HG03432 (cell line): ENCODE measurements at regions not wholly inside any gene's neighbourhood (a gene's known extent, or its start where the extent isn't known, plus 50 kb on each side); places are given as distances from the start of the nearest gene placed in this dataset.
"Not testable (repeated sequence)": the region's sequence is repeated elsewhere in the genome, so short reads cannot be mapped to it uniquely, and the experiment has no call there.

Experiments used
- ATAC-seq: cut with Tn5 transposase; IDR thresholded peaks from one replicate; pipeline ENCODE4 v1.9.1; 2021; ENCODE audit warnings: mild to moderate bottlenecking, moderate library complexity; ENCODE audit not compliant: unreplicated experiment

- not testable (repeated sequence) for ATAC-seq
Measured at GRCh38 chr9:61953108-61953507, 763.3 kb downstream of the SPATA31A7 start.

- ATAC-seq, result not testable (repeated sequence)
Measured at GRCh38 chr9:61971635-61972034, 781.8 kb downstream of the SPATA31A7 start.

- ATAC-seq, result not testable (repeated sequence)
Measured at GRCh38 chr9:61974501-61974900, 784.7 kb downstream of the SPATA31A7 start.

GRCh38 chr9:61976318-61976717 lies 786.5 kb downstream of the SPATA31A7 start:
- ATAC-seq, result not testable (repeated sequence)

- not testable (repeated sequence) for ATAC-seq
Measured at GRCh38 chr9:61982727-61983126, 792.9 kb downstream of the SPATA31A7 start.

GRCh38 chr9:61983441-61983840 lies 793.6 kb downstream of the SPATA31A7 start:
- not testable (repeated sequence) for ATAC-seq

- ATAC-seq, result not testable (repeated sequence)
Measured at GRCh38 chr9:61983954-61984353, 794.1 kb downstream of the SPATA31A7 start.

- ATAC-seq, result not testable (repeated sequence)
Measured at GRCh38 chr9:61984513-61984912, 794.7 kb downstream of the SPATA31A7 start.

GRCh38 chr9:61992110-61992509 lies 802.3 kb downstream of the SPATA31A7 start:
- not testable (repeated sequence) for ATAC-seq

- not testable (repeated sequence) for ATAC-seq
Measured at GRCh38 chr9:62032441-62032840, 842.6 kb downstream of the SPATA31A7 start.

- not testable (repeated sequence) for ATAC-seq
Measured at GRCh38 chr9:62038260-62038659, 848.4 kb downstream of the SPATA31A7 start.

- not testable (repeated sequence) for ATAC-seq
Measured at GRCh38 chr9:62058155-62058554, 868.3 kb downstream of the SPATA31A7 start.

GRCh38 chr9:62071043-62071442 lies 881.2 kb downstream of the SPATA31A7 start:
- ATAC-seq, result not testable (repeated sequence)

GRCh38 chr9:62073401-62073800 lies 883.6 kb downstream of the SPATA31A7 start:
- ATAC-seq, result not testable (repeated sequence)

GRCh38 chr9:62084245-62084644 lies 894.4 kb downstream of the SPATA31A7 start:
- not testable (repeated sequence) for ATAC-seq

- not testable (repeated sequence) for ATAC-seq
Measured at GRCh38 chr9:62095714-62096345, 906.0 kb downstream of the SPATA31A7 start.

- ATAC-seq, result peak; percentile 96
Measured at GRCh38 chr9:62110486-62110885, 920.6 kb downstream of the SPATA31A7 start.

GRCh38 chr9:62116951-62117640 lies 927.3 kb downstream of the SPATA31A7 start:
- ATAC-seq, result not testable (repeated sequence)

- not testable (repeated sequence) for ATAC-seq
Measured at GRCh38 chr9:62119656-62120055, 929.8 kb downstream of the SPATA31A7 start.

- not testable (repeated sequence) for ATAC-seq
Measured at GRCh38 chr9:62125631-62126611, 936.1 kb downstream of the SPATA31A7 start.

- ATAC-seq, result not testable (repeated sequence)
Measured at GRCh38 chr9:62135022-62135421, 945.2 kb downstream of the SPATA31A7 start.
